GM12892 (cell line): ENCODE measurements at regions not wholly inside any gene's neighbourhood (a gene's known extent, or its start where the extent isn't known, plus 50 kb on each side); places are given as distances from the start of the nearest gene placed in this dataset.

ENCODE experiments used
- POLR2A ChIP-seq: IDR thresholded peaks from 2 replicates; pipeline ENCODE4 v1.6.1; 2011; ENCODE audit warnings: low read depth, low read length, control low read depth
- POLR2AphosphoS5 ChIP-seq: IDR thresholded peaks from 2 replicates; pipeline ENCODE4 v1.6.1; 2011; ENCODE audit warnings: low read depth, low read length, control low read depth
- TAF1 ChIP-seq: IDR thresholded peaks from 2 replicates; pipeline ENCODE4 v1.6.1; 2011; ENCODE audit warnings: low read depth, mild to moderate bottlenecking, control low read depth, low read length, borderline replicate concordance

DNA sequence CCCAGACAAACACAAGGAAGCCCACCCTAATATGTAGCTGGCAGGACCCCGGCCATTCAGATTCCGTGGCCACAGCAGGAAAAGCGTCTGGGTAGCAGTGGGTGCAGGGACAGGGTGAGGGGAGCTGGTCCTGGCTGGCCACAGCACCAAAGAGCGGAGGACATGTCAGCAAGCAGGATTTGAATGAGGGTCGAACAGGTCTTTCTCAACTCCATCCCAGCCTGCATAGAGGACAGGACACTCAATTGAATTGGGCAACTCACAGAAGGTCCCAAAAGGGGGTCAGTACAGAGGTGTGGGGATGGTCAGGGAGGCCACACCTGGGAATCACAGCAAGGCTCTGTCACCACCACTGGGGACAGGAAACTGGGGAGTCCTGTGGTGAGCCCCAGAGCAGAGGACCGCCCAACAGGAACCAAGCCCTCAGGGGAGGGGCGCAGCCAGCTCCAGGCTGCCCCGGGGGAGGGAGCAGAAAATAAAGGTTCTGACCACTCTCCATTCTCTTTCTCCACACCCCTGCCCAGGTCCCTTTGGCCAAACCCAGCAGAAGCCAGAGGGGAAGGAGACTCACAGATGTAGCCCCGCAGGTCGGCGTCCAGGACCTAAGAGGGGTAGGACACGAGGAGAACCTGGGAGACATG is 108.7 kb upstream of the PPP2R2D start:
- no peak for TF ChIP-seq POLR2A
- TF ChIP-seq POLR2AphosphoS5, result no peak
- TF ChIP-seq TAF1, result no peak
